ENCODE measurements at regions not wholly inside any gene's neighbourhood (a gene's known extent, or its start where the extent isn't known, plus 50 kb on each side); places are given as distances from the start of the nearest gene placed in this dataset.

- Mint-ChIP-seq H3K4me1 (no peaks in the 10 kb centered on the region), H3K4me3 (no peak overlapping the region), H3K36me3 (no peaks in the 10 kb centered on the region), H3K27ac (no peak overlapping the region), H3K9me3 (no peaks in the 10 kb centered on the region)
- no peak for ATAC-seq
- no peak for DNase-seq (ENCODE audit: low spot score in 2 of 2)
Measured at GRCh38 chr2:118250463-118250862, 162.2 kb downstream of the INSIG2 start.

GRCh38 chr2:118250001-118250400, 161.7 kb downstream of the INSIG2 start:
- Mint-ChIP-seq H3K4me3 (no peak overlapping the region), H3K27ac (no peak overlapping the region), H3K4me1 (no peaks in the 10 kb centered on the region), H3K36me3 (no peaks in the 10 kb centered on the region), H3K9me3 (no peaks in the 10 kb centered on the region)
- ATAC-seq (peak; percentile 33), DNase-seq (ENCODE audit: low spot score in 2 of 2) (no peak)

- no peak overlapping the region for H3K4me3 Mint-ChIP-seq
- peak; percentile 64 for ATAC-seq
- no peaks in the 10 kb centered on the region for H3K4me1 Mint-ChIP-seq
- H3K36me3 Mint-ChIP-seq, result no peaks in the 10 kb centered on the region
- H3K27ac Mint-ChIP-seq, result no peak overlapping the region
- no peak for DNase-seq (ENCODE audit: low spot score in 2 of 2)
- H3K9me3 Mint-ChIP-seq, result no peaks in the 10 kb centered on the region
Measured at GRCh38 chr2:118249531-118249930, 161.3 kb downstream of the INSIG2 start.

- Mint-ChIP-seq H3K4me1 (no peaks in the 10 kb centered on the region), H3K4me3 (no peak overlapping the region), H3K9me3 (no peaks in the 10 kb centered on the region), H3K27ac (no peak overlapping the region), H3K36me3 (no peaks in the 10 kb centered on the region)
- ATAC-seq (no peak), DNase-seq (ENCODE audit: low spot score in 2 of 2) (no peak)
Measured at GRCh38 chr2:118246726-118247125, 158.5 kb downstream of the INSIG2 start.

- no peaks in the 10 kb centered on the region for H3K4me1 Mint-ChIP-seq
- H3K36me3 Mint-ChIP-seq, result no peaks in the 10 kb centered on the region
- DNase-seq (ENCODE audit: low spot score in 2 of 2) (no peak), ATAC-seq (no peak)
- H3K4me3 Mint-ChIP-seq, result no peak overlapping the region
- H3K27ac Mint-ChIP-seq, result no peak overlapping the region
- H3K9me3 Mint-ChIP-seq, result no peaks in the 10 kb centered on the region
Measured at GRCh38 chr2:118246079-118246478, 157.8 kb downstream of the INSIG2 start.

GRCh38 chr2:118244686-118245085, 156.4 kb downstream of the INSIG2 start:
- H3K4me3 Mint-ChIP-seq, result no peak overlapping the region
- no peaks in the 10 kb centered on the region for H3K9me3 Mint-ChIP-seq
- DNase-seq (ENCODE audit: low spot score in 2 of 2) (no peak), ATAC-seq (no peak)
- H3K36me3 Mint-ChIP-seq, result no peaks in the 10 kb centered on the region
- no peak overlapping the region for H3K27ac Mint-ChIP-seq
- H3K4me1 Mint-ChIP-seq, result no peaks in the 10 kb centered on the region

GRCh38 chr2:118243031-118243430, 154.8 kb downstream of the INSIG2 start:
- Mint-ChIP-seq H3K9me3 (no peaks in the 10 kb centered on the region), H3K27ac (no peak overlapping the region), H3K36me3 (no peaks in the 10 kb centered on the region), H3K4me1 (no peaks in the 10 kb centered on the region), H3K4me3 (no peak overlapping the region)
- DNase-seq (ENCODE audit: low spot score in 2 of 2) (no peak), ATAC-seq (no peak)

GRCh38 chr2:118242216-118242615, 153.9 kb downstream of the INSIG2 start:
- ATAC-seq, result peak; percentile 83

GRCh38 chr2:118241128-118241527, 152.9 kb downstream of the INSIG2 start:
- no peaks in the 10 kb centered on the region for H3K4me1 Mint-ChIP-seq
- ATAC-seq (no peak), DNase-seq (ENCODE audit: low spot score in 2 of 2) (no peak)
- H3K27ac Mint-ChIP-seq, result no peak overlapping the region
- no peaks in the 10 kb centered on the region for H3K36me3 Mint-ChIP-seq
- no peak overlapping the region for H3K4me3 Mint-ChIP-seq
- H3K9me3 Mint-ChIP-seq, result no peaks in the 10 kb centered on the region

More at GRCh38 chr2:118242216-118242615, 153.9 kb downstream of the INSIG2 start:
- no peaks in the 10 kb centered on the region for H3K4me1 Mint-ChIP-seq
- H3K4me3 Mint-ChIP-seq, result no peak overlapping the region
- no peak overlapping the region for H3K27ac Mint-ChIP-seq
- no peak for DNase-seq (ENCODE audit: low spot score in 2 of 2)
- H3K9me3 Mint-ChIP-seq, result no peaks in the 10 kb centered on the region
- H3K36me3 Mint-ChIP-seq, result no peaks in the 10 kb centered on the region

GRCh38 chr2:118240276-118240675, 152.0 kb downstream of the INSIG2 start:
- Mint-ChIP-seq H3K4me1 (no peaks in the 10 kb centered on the region), H3K27ac (no peak overlapping the region), H3K36me3 (no peaks in the 10 kb centered on the region), H3K9me3 (no peaks in the 10 kb centered on the region), H3K4me3 (no peak overlapping the region)
- no peak for DNase-seq (ENCODE audit: low spot score in 2 of 2)
- ATAC-seq, result no peak

GRCh38 chr2:118239284-118239683, 151.0 kb downstream of the INSIG2 start:
- Mint-ChIP-seq H3K9me3 (no peaks in the 10 kb centered on the region), H3K36me3 (no peaks in the 10 kb centered on the region), H3K4me1 (no peaks in the 10 kb centered on the region), H3K27ac (no peak overlapping the region), H3K4me3 (no peak overlapping the region)
- ATAC-seq (no peak), DNase-seq (ENCODE audit: low spot score in 2 of 2) (peak in 1 of 2 donors; percentile 33)

GRCh38 chr2:118237451-118237850, 149.2 kb downstream of the INSIG2 start:
- DNase-seq (ENCODE audit: low spot score in 2 of 2) (peak in 1 of 2 donors; percentile 8), ATAC-seq (no peak)

GRCh38 chr2:118232796-118233195, 144.5 kb downstream of the INSIG2 start:
- Mint-ChIP-seq H3K4me3 (no peak overlapping the region), H3K27ac (no peak overlapping the region), H3K9me3 (no peaks in the 10 kb centered on the region), H3K4me1 (no peaks in the 10 kb centered on the region), H3K36me3 (no peaks in the 10 kb centered on the region)
- DNase-seq (ENCODE audit: low spot score in 2 of 2) (peak in 1 of 2 donors; percentile 6), ATAC-seq (no peak)

More at GRCh38 chr2:118237451-118237850, 149.2 kb downstream of the INSIG2 start:
- H3K4me3 Mint-ChIP-seq, result no peak overlapping the region
- H3K36me3 Mint-ChIP-seq, result no peaks in the 10 kb centered on the region
- no peak overlapping the region for H3K27ac Mint-ChIP-seq
- H3K9me3 Mint-ChIP-seq, result no peaks in the 10 kb centered on the region
- no peaks in the 10 kb centered on the region for H3K4me1 Mint-ChIP-seq

- peak in 1 of 2 donors; percentile 20 for DNase-seq (ENCODE audit: low spot score in 2 of 2)
- no peak overlapping the region for H3K4me3 Mint-ChIP-seq
- H3K9me3 Mint-ChIP-seq, result no peaks in the 10 kb centered on the region
Measured at GRCh38 chr2:118232391-118232790, 144.1 kb downstream of the INSIG2 start.

GRCh38 chr2:118231759-118232158, 143.5 kb downstream of the INSIG2 start:
- DNase-seq (ENCODE audit: low spot score in 2 of 2) (peak in 1 of 2 donors; percentile 17), ATAC-seq (no peak)
- no peaks in the 10 kb centered on the region for H3K9me3 Mint-ChIP-seq
- H3K36me3 Mint-ChIP-seq, result no peaks in the 10 kb centered on the region
- no peak overlapping the region for H3K4me3 Mint-ChIP-seq
- H3K27ac Mint-ChIP-seq, result no peak overlapping the region
- H3K4me1 Mint-ChIP-seq, result no peaks in the 10 kb centered on the region

More at GRCh38 chr2:118232391-118232790, 144.1 kb downstream of the INSIG2 start:
- ATAC-seq, result no peak
- Mint-ChIP-seq H3K4me1 (no peaks in the 10 kb centered on the region), H3K36me3 (no peaks in the 10 kb centered on the region), H3K27ac (no peak overlapping the region)

- Mint-ChIP-seq H3K36me3 (no peaks in the 10 kb centered on the region), H3K9me3 (no peaks in the 10 kb centered on the region), H3K27ac (no peak overlapping the region), H3K4me3 (no peak overlapping the region), H3K4me1 (peaks cover 9% of the 10 kb centered on the region)
- DNase-seq (ENCODE audit: low spot score in 2 of 2) (peak in 1 of 2 donors; percentile 18), ATAC-seq (no peak)
Measured at GRCh38 chr2:118227698-118228508, 139.6 kb downstream of the INSIG2 start.
